ENCODE measurements at regions not wholly inside any gene's neighbourhood (a gene's known extent, or its start where the extent isn't known, plus 50 kb on each side); places are given as distances from the start of the nearest gene placed in this dataset.

DNA sequence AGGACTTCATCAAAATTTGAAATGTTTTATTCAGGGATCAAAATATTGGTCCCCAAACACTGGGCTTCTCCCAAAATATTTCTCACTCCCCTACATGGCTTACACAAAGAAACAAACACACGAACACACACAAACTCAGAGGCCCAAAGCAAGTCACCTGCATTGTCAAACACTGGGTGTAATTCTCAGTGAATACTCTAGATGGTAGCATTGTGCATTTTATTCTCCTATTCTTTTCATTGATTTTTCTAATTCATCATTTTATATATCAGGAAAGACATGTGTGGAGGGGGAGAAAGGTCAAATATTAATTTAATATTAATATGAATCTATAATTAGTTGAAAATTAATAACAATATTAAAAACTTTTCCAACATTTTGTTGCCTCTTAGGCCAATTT is 72.3 kb upstream of the TNMD start:
- in situ Hi-C loops (cut with HindIII; ENCODE audit: low sequenced_read_pairs) = no loop called here
- peak; percentile 1 for DNase-seq (ENCODE audit: low spot score)

DNA sequence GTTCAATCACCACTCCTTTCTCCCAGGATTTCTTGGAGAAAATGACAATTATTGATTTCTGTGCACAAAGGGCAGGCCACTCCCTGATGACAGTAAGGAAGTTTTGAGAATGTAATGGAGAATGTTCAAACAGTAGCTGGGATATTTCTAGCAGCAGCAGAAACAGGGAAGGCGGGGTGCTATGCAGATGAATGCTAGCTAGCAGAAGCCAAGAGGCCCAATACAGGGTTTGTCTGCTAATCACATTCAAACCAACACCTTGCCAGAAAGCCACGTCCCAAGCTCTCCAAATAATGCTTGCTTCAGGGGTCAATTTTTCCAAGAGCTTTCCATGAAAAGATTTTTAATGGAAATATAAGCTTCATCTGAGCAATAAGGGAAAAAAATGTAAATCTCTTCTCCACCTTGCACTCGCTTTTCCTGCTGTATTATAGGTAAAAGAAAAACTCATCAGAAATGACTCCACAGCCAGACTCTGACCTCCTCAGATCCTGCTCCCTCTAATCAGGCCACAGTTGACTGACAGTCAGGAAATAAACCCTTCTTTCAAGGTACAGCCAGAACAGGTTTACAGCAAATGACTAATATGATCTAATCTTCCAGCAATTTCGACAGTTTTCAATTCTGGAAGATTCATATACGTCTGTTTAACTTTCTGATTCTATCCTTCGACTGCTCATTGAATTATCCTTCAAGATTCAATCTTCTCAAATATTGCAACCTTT is 84.7 kb upstream of the PCDH19 start:
- DNase-seq (ENCODE audit: low spot score) = no peak
- in situ Hi-C loops (cut with HindIII; ENCODE audit: low sequenced_read_pairs) = no loop called here

GRCh38 chrX:100491174-100491573 is 81.1 kb upstream of the PCDH19 start:
- in situ Hi-C loops (cut with HindIII; ENCODE audit: low sequenced_read_pairs) = no loop called here
- no peak for DNase-seq (ENCODE audit: low spot score)

DNA sequence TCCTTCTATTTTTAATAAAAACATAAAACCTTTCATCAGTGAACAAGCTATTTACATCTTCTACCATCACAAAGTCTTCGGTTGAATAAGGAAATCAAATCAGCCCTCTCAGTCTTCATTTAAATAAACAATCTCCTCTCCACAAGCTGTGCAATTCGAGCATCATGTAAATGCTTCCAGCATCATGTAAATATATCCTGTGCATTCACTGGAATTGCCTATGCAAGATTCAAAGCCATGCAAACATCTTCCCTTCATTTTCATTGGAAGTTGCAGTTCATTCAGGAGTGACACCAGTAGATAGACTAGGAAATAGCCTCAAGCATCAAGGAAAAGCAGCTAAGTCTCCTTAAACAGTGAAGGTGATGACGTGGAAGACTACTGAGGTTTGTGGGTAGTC is 77.7 kb upstream of the PCDH19 start:
- in situ Hi-C loops (cut with HindIII; ENCODE audit: low sequenced_read_pairs) = no loop called here

GRCh38 chrX:100484971-100485370 is 74.9 kb upstream of the PCDH19 start:
- no peak for DNase-seq (ENCODE audit: low spot score)
- in situ Hi-C loops (cut with HindIII; ENCODE audit: low sequenced_read_pairs) = no loop called here

More for the DNA sequence above, 77.7 kb upstream of the PCDH19 start:
- no peak for DNase-seq (ENCODE audit: low spot score)

DNA sequence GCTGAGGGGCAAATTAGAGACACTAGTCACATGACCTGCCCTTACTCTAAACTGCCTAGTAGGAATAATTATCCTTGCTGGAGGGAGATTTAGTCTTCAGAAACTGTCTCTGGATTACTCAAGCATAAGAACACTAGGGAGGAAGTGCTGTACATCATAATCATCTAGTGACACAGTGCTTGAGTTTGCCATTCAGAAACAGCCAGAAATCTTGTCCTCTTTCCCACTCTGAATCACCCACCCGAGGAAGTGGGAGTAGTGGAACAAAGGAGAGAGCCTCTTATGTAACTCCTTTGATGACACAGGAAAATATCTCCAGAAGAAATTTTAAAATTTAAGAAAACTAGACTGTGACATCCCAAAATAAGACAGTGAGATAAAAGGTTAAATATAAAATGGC is 69.3 kb upstream of the PCDH19 start:
- in situ Hi-C loops (cut with HindIII; ENCODE audit: low sequenced_read_pairs) = no loop called here
- no peak for DNase-seq (ENCODE audit: low spot score)

GRCh38 chrX:100478714-100479306 is 68.7 kb upstream of the PCDH19 start:
- DNase-seq (ENCODE audit: low spot score) = no peak
- in situ Hi-C loops (cut with HindIII; ENCODE audit: low sequenced_read_pairs) = no loop called here

DNA sequence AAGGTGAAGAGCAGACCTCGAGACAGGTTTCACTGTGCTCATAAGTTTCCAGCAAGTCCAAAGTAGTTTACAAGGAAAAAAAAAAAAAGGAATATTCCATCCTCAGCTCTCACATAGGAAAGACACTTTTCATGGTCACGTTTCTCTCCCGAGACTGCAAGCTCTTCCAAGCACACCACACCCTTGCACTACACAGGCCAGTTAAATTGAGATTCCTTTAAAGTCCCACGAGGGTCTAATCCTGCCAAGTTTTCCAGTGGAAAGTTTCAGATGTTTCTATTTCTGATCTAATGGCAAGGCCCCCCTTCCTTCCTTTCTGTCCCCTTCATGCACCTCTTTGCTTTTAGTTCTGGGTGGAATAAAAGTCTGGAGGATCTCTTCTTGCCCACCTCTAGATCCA is 67.9 kb upstream of the PCDH19 start:
- in situ Hi-C loops (cut with HindIII; ENCODE audit: low sequenced_read_pairs) = no loop called here
- DNase-seq (ENCODE audit: low spot score) = no peak

GRCh38 chrX:100477467-100477866 is 67.4 kb upstream of the PCDH19 start:
- DNase-seq (ENCODE audit: low spot score) = no peak
- in situ Hi-C loops (cut with HindIII; ENCODE audit: low sequenced_read_pairs) = no loop called here
